IMR-90 (cell line): ENCODE measurements at regions not wholly inside any gene's neighbourhood (a gene's known extent, or its start where the extent isn't known, plus 50 kb on each side); places are given as distances from the start of the nearest gene placed in this dataset.

Experiments used
- ATAC-seq: fragments of 200-7000 bp; cut with Tn5 transposase; 2 replicates; pipeline ENCODE4 v1.9.1; 2020; ENCODE audit warnings: low read depth, mild to moderate bottlenecking, moderate library complexity
- BruUV-seq: library from RNA; stranded (reverse); fragments of 400-500 nt; replicated peaks from 2 replicates; lab custom pipeline; 2021; lab: Mats Ljungman, UMichigan
- CTCF ChIA-PET: fragments of 300-600 bp; formaldehyde crosslinking; extraction: SDS; loops from one replicate; lab custom pipeline; 2021; ENCODE audit warnings: antibody characterized with exemption; lab: Yijun Ruan, JAX
- POLR2A ChIA-PET: fragments of 300-600 bp; sonication (Branson Sonifier 250); formaldehyde crosslinking; loops from one replicate; lab custom pipeline; 2022; ENCODE audit warnings: antibody characterized with exemption; ENCODE audit not compliant: unreplicated experiment; lab: Charles Lee
- DNase-seq: peaks from one replicate; pipeline ENCODE4 v3.0.0; 2013
- H2AFZ ChIP-seq: replicated peaks from 2 replicates; pipeline ENCODE3; 2013; ENCODE audit warnings: low read length, mild to moderate bottlenecking; ENCODE audit not compliant: poor library complexity
- H2AK5ac ChIP-seq: 2 replicates; pipeline ENCODE4 v1.6.1; 2013; ENCODE audit warnings: low read depth, low read length, inconsistent platforms
- H2AK9ac ChIP-seq: replicated peaks from 2 replicates; pipeline ENCODE3; 2013; ENCODE audit warnings: mild to moderate bottlenecking, low read depth, low read length, moderate library complexity; ENCODE audit not compliant: poor library complexity
- H2BK120ac ChIP-seq: 2 replicates; pipeline ENCODE4 v1.6.1; 2013; ENCODE audit warnings: low read depth, low read length, inconsistent platforms
- H2BK15ac ChIP-seq: 3 replicates; pipeline ENCODE4 v1.6.1; 2013; ENCODE audit warnings: low read depth, low read length, inconsistent platforms
- H2BK20ac ChIP-seq: 2 replicates; pipeline ENCODE4 v1.6.1; 2013; ENCODE audit warnings: low read depth, mild to moderate bottlenecking, inconsistent platforms, low read length, moderate library complexity
- H2BK5ac ChIP-seq: 2 replicates; pipeline ENCODE4 v1.6.1; 2013; ENCODE audit warnings: mild to moderate bottlenecking, low read depth, low read length, inconsistent platforms; ENCODE audit not compliant: poor library complexity, severe bottlenecking
- H3K14ac ChIP-seq: replicated peaks from 2 replicates; pipeline ENCODE4 v1.6.1; 2013; ENCODE audit warnings: low read depth, low read length, inconsistent platforms
- H3K18ac ChIP-seq: 2 replicates; pipeline ENCODE4 v1.6.1; 2013; ENCODE audit warnings: low read depth, low read length, control low read depth
- H3K23ac ChIP-seq: 2 replicates; pipeline ENCODE4 v1.6.1; 2013; ENCODE audit warnings: low read depth, low read length, inconsistent platforms
- H3K27ac ChIP-seq: 2 replicates; pipeline ENCODE4 v1.5.1; 2013; ENCODE audit warnings: mild to moderate bottlenecking, control low read depth, low read length; ENCODE audit not compliant: insufficient read depth
- H3K27me3 ChIP-seq: 2 replicates; pipeline ENCODE4 v1.6.1; 2013; ENCODE audit warnings: low read length; ENCODE audit not compliant: control insufficient read depth, insufficient read depth
- H3K36me3 ChIP-seq: 2 replicates; pipeline ENCODE4 v1.6.1; 2013; ENCODE audit warnings: low read length, mixed read lengths; ENCODE audit not compliant: control insufficient read depth, insufficient read depth
- H3K4ac ChIP-seq: 2 replicates; pipeline ENCODE4 v1.6.1; 2013; ENCODE audit warnings: low read depth, low read length, inconsistent platforms
- H3K4me1 ChIP-seq: 2 replicates; pipeline ENCODE4 v1.6.1; 2013; ENCODE audit warnings: low read length, mixed read lengths; ENCODE audit not compliant: control insufficient read depth, insufficient read depth
- H3K4me2 ChIP-seq: 2 replicates; pipeline ENCODE4 v1.6.1; 2013; ENCODE audit warnings: low read depth, mild to moderate bottlenecking, control low read depth, low read length, moderate library complexity
- H3K4me3 ChIP-seq: 2 replicates; pipeline ENCODE4 v1.5.1; 2013; ENCODE audit warnings: low read depth, mild to moderate bottlenecking, control low read depth, low read length, moderate library complexity; ENCODE audit not compliant: insufficient read depth
- H3K56ac ChIP-seq: 2 replicates; pipeline ENCODE4 v1.6.1; 2013; ENCODE audit warnings: low read length, inconsistent platforms; ENCODE audit not compliant: insufficient read depth; ENCODE audit errors: extremely low read depth
- H3K79me1 ChIP-seq, 2 experiments: 2 replicates each; pipeline ENCODE4 v1.6.1; 2013; ENCODE audit warnings: low read length in 2 of 2, inconsistent platforms in 1 of 2, low read depth in 1 of 2
- H3K9ac ChIP-seq: 2 replicates; pipeline ENCODE4 v1.6.1; 2013; ENCODE audit warnings: low read depth, low read length, control low read depth
- H3K9me1 ChIP-seq: 2 replicates; pipeline ENCODE4 v1.6.1; 2013; ENCODE audit warnings: low read length, inconsistent platforms; ENCODE audit not compliant: insufficient read depth
- H3K9me3 ChIP-seq: 2 replicates; pipeline ENCODE4 v1.6.1; 2013; ENCODE audit warnings: low read length; ENCODE audit not compliant: control insufficient read depth, insufficient read depth
- H4K20me1 ChIP-seq: 2 replicates; pipeline ENCODE4 v1.6.1; 2013; ENCODE audit warnings: low read length, inconsistent platforms; ENCODE audit not compliant: insufficient read depth
- H4K5ac ChIP-seq: 2 replicates; pipeline ENCODE4 v1.6.1; 2013; ENCODE audit warnings: mild to moderate bottlenecking, low read depth, low read length, control low read depth
- H4K8ac ChIP-seq, 2 experiments: 2 replicates each; pipeline ENCODE4 v1.6.1; 2013; ENCODE audit warnings: low read depth in 2 of 2, low read length in 2 of 2, control low read depth in 1 of 2, inconsistent platforms in 1 of 2
- H4K91ac ChIP-seq: 2 replicates; pipeline ENCODE4 v1.6.1; 2013; ENCODE audit warnings: low read depth, low read length, inconsistent platforms; ENCODE audit not compliant: insufficient read depth
- CTCF ChIP-seq: conservative IDR thresholded peaks from 2 replicates; pipeline ENCODE4 v1.5.1; 2012; ENCODE audit warnings: mild to moderate bottlenecking, low read depth, low read length, improper control_type of control experiment
- WGBS, 2 experiments: methylation state at CpG; one replicate each; pipeline versions ENCODE4 v1.1.5 to v1.1.7; 2013; ENCODE audit warnings: missing lambda C conversion rate in 2 of 2; ENCODE audit not compliant: insufficient read length in 1 of 2; ENCODE audit errors: extremely low coverage in 2 of 2; 5-methylcytosine and 5-hydroxymethylcytosine counted together
- dilution Hi-C: fragments of 300-500 bp; cut with HindIII; formaldehyde crosslinking; loops from one replicate; pipeline ENCODE4 v1.14.3; 2018; ENCODE audit warnings: low sequenced_read_pairs; ENCODE audit not compliant: unreplicated experiment
- in situ Hi-C: fragments of 300-500 bp; cut with MboI; formaldehyde crosslinking; loops from 3 replicates; pipeline ENCODE4 v1.14.3; 2019; ENCODE audit warnings: low sequenced_read_pairs, inconsistent platforms, mixed read lengths
- intact Hi-C: fragments of 100-400 bp; cut with micrococcal nuclease; formaldehyde crosslinking; loops from 2 replicates; pipeline ENCODE4 v1.10.0; 2022

GRCh38 chr4:66628146-66628545 is 917.2 kb downstream of the CENPC start:
- CTCF ChIA-PET: no interaction called here

More at GRCh38 chr4:66628146-66628545, 917.2 kb downstream of the CENPC start:
- POLR2A ChIA-PET: no interaction called here
- H2BK20ac ChIP-seq: no peak overlapping the region
- no peak overlapping the region for H2BK120ac ChIP-seq
- ATAC-seq: no peak
- H3K9me1 ChIP-seq: no peaks in the 10 kb centered on the region
- no peak overlapping the region for H2BK5ac ChIP-seq
- H4K5ac ChIP-seq: no peak overlapping the region
- H3K27me3 ChIP-seq: no peaks in the 10 kb centered on the region
- H3K79me1 ChIP-seq: no peaks in the 10 kb centered on the region
- no peak overlapping the region for H2AFZ ChIP-seq
- H3K9ac ChIP-seq: no peak overlapping the region
- H3K18ac ChIP-seq: no peak overlapping the region
- no CpG with 5 or more reads among the region's 3 CpGs for WGBS, 2 experiments
- no peak overlapping the region for H2BK15ac ChIP-seq
- H3K4me3 ChIP-seq: no peak overlapping the region
- dilution Hi-C loops (no loop called here), in situ Hi-C loops (no loop called here), intact Hi-C loops (no loop called here)
- H2AK9ac ChIP-seq: no peak overlapping the region
- H3K14ac ChIP-seq: no peak overlapping the region
- H4K91ac ChIP-seq: no peak overlapping the region
- no peak overlapping the region for H3K23ac ChIP-seq
- H3K56ac ChIP-seq: no peak overlapping the region
- H3K4ac ChIP-seq: no peak overlapping the region
- no peaks in the 10 kb centered on the region for H4K20me1 ChIP-seq
- no peak for TF ChIP-seq CTCF
- H3K9me3 ChIP-seq: peaks cover 5% of the 10 kb centered on the region; the same call in 1 of the 2 replicates
- H3K36me3 ChIP-seq: no peaks in the 10 kb centered on the region
- no peaks in the 10 kb centered on the region for H3K4me1 ChIP-seq
- BruUV-seq: no TSS peak
- no peak for DNase-seq
- no peak overlapping the region for H3K27ac ChIP-seq
- H3K4me2 ChIP-seq: no peak overlapping the region
- H2AK5ac ChIP-seq: no peak overlapping the region
- no peak overlapping the region for H4K8ac ChIP-seq
